ENCODE measurements at regions not wholly inside any gene's neighbourhood (a gene's known extent, or its start where the extent isn't known, plus 50 kb on each side); places are given as distances from the start of the nearest gene placed in this dataset.

DNA sequence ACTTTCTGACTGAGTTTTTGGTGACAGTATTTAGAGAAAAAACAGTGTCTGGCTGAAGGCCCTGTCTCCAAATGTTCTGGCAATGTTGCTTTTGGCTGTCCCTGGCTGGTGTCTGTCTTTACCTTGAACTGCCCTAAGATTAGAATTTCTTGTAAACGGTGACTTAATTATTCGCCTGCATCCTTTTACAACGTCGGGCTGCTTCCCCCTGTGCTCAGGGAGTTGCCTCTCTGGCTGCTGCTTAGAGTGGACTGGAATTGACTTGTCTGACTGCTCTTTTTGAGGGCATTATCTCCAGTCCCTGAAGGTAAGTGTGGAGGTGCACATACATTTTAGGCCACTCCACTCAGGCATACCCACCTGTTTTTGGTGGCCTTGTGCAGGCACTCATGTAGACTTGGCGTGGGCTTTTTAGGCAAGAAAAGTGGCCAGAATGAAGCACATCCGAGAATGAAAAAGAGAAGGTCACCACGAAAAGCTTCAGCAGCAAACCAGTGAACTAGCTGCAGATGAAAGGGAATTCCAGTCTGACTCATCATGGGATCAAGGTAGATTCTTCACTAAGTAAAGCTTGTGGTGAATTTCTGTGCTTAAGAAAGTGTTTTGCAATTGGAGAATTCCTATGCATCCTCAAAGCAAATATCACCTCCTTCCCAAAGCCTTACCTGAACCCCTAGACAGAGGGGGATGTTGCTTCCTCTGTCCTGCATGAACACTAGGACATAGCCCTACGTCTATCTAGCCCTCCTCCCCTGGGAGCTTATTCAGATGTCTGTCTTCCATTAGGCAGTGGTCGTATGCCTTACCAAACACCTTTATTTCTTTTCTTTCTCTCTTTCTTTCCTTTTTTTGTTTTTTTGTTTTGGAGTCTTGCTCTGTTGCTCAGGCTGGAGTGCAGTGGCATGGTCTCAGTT, 230.3 kb upstream of the TRIB2 start:
- H3K4me2 ChIP-seq (ENCODE audit: low read length), result 0 out of 2 replicates have a peak overlapping the region, but pooled peaks have one; percentile 16
- intact Hi-C loops (cut with micrococcal nuclease; ENCODE audit: unreplicated experiment), result no loop called here
- H3K4me1 ChIP-seq (ENCODE audit: insufficient read depth, low read length, poor library complexity, severe bottlenecking), result peaks cover 19% of the 10 kb centered on the region
- no peak overlapping the region for H2AFZ ChIP-seq (ENCODE audit: low read length)
- ChIA-PET POLR2A (interaction anchor here (0.5 to 1.2 kb wide), 2 partner anchors 16 to 103 kb away, joined by 3 read pairs; no protein-coding TSS in a partner anchor), CTCF (ENCODE audit: unreplicated experiment) (interaction anchor here (0.6 kb wide), 1 partner anchor 230 kb away, joined by 3 read pairs; no protein-coding TSS in a partner anchor)
- no peaks in the 10 kb centered on the region for H3K36me3 ChIP-seq (ENCODE audit: insufficient read depth, low read length)
- H3K9me3 ChIP-seq (ENCODE audit: low read length), result no peaks in the 10 kb centered on the region
- TF ChIP-seq EZH2phosphoT487 (IDR thresholded peaks at IDR 0.05; ENCODE audit: borderline replicate concordance, low read depth, low read length), result no peak
- no peak for TF ChIP-seq CTCF (conservative IDR thresholded peaks at IDR 0.05; ENCODE audit: low read length)
- H3K79me2 ChIP-seq (ENCODE audit: insufficient read depth, low read depth, low read length), result no peaks in the 10 kb centered on the region
- no peak for DNase-seq (ENCODE audit: low spot score)
- no TSS peak for BruUV-seq (replicated peaks)
- H4K20me1 ChIP-seq (ENCODE audit: insufficient read depth, low read length), result no peaks in the 10 kb centered on the region
- no peaks in the 10 kb centered on the region for H3K9me2 ChIP-seq (ENCODE audit: insufficient read depth, low read length)
- H3K27ac ChIP-seq (ENCODE audit: low read depth, low read length, poor library complexity, severe bottlenecking), result no peak overlapping the region
- no peak overlapping the region for H3K4me3 ChIP-seq (ENCODE audit: low read depth, low read length, poor library complexity, severe bottlenecking)

DNA sequence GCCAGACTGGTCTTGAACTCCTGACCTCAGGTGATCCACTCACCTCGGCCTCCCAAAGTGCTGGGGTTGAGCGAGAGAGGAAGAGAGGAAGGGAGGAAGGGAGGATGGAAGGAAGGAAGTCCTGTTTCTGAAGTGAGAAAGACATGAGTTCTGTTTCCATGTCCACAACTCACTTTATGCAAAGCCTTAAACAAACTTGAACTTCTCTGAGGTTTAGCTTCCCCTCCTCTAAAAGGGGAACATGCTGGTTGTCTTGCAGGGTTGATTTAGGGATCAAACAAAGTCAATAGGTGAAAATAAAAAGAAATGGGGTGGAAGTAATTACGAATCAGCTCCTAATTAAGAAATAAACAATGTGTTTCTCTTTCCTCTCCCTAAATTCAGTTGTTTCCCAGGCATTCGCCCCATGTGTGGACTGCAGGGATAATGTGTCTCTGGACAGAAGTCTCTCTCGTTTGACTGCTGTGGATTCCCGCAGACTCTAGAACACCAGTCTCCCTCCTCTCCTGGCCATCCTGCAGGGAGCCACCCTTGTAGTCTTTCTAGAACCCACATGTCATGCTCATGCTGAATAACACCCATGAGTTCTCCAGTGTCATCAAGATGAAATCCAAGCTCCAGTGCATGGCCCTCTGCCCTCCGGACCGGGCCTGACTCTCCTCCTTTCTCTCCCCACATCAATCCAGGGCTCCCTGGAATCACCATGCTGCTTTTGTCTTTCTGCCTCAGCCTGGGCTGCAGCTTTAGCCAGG, 229.3 kb upstream of the TRIB2 start:
- ChIA-PET POLR2A (interaction anchor here (0.5 to 1.2 kb wide), 3 partner anchors 10 to 102 kb away, joined by 3 to 4 read pairs (median 3); no protein-coding TSS in a partner anchor), CTCF (ENCODE audit: unreplicated experiment) (interaction anchor here (0.6 kb wide), 1 partner anchor 229 kb away, joined by 3 read pairs; no protein-coding TSS in a partner anchor)
- Histone ChIP-seq H2AFZ (ENCODE audit: low read length) (no peak overlapping the region), H3K79me2 (ENCODE audit: insufficient read depth, low read depth, low read length) (no peaks in the 10 kb centered on the region), H4K20me1 (ENCODE audit: insufficient read depth, low read length) (no peaks in the 10 kb centered on the region), H3K4me3 (ENCODE audit: low read depth, low read length, poor library complexity, severe bottlenecking) (no peak overlapping the region), H3K9me3 (ENCODE audit: low read length) (no peaks in the 10 kb centered on the region), H3K36me3 (ENCODE audit: insufficient read depth, low read length) (no peaks in the 10 kb centered on the region), H3K4me1 (ENCODE audit: insufficient read depth, low read length, poor library complexity, severe bottlenecking) (peaks cover 19% of the 10 kb centered on the region), H3K27ac (ENCODE audit: low read depth, low read length, poor library complexity, severe bottlenecking) (no peak overlapping the region), H3K9me2 (ENCODE audit: insufficient read depth, low read length) (no peaks in the 10 kb centered on the region), H3K4me2 (ENCODE audit: low read length) (0 out of 2 replicates have a peak overlapping the region, but pooled peaks have one; percentile 38)
- intact Hi-C loops (cut with micrococcal nuclease; ENCODE audit: unreplicated experiment), result no loop called here
- BruUV-seq (replicated peaks), result no TSS peak
- no peak for DNase-seq (ENCODE audit: low spot score)
- TF ChIP-seq CTCF (conservative IDR thresholded peaks at IDR 0.05; ENCODE audit: low read length) (no peak), EZH2phosphoT487 (IDR thresholded peaks at IDR 0.05; ENCODE audit: borderline replicate concordance, low read depth, low read length) (no peak)
